ENCODE measurements at regions not wholly inside any gene's neighbourhood (a gene's known extent, or its start where the extent isn't known, plus 50 kb on each side); places are given as distances from the start of the nearest gene placed in this dataset.

DNA sequence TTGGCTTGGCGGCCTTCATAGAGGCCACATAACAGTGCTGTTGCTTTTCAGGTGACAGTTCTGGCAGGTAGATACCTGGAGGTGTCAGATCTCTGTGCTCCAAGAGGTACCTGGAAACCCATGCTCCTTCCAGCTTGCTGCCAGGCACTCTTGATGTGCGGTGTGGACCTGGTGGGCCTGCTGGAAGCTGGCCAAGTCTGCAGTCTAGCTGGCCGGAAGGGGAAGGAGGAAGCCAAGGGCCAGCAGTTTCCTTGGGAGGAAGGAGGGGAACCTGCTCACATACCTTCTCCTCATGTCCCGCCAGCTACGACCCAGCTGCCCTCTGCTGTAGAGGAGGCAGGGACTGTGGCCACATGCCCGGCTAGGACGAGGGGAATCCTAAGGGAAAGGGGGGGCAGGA, 166.4 kb upstream of the AJAP1 start:
- no peak for TF ChIP-seq CTCF (IDR thresholded peaks at IDR 0.05)
- no peak for TF ChIP-seq POLR2A (IDR thresholded peaks at IDR 0.05)
